ENCODE measurements at regions not wholly inside any gene's neighbourhood (a gene's known extent, or its start where the extent isn't known, plus 50 kb on each side); places are given as distances from the start of the nearest gene placed in this dataset.

DNA sequence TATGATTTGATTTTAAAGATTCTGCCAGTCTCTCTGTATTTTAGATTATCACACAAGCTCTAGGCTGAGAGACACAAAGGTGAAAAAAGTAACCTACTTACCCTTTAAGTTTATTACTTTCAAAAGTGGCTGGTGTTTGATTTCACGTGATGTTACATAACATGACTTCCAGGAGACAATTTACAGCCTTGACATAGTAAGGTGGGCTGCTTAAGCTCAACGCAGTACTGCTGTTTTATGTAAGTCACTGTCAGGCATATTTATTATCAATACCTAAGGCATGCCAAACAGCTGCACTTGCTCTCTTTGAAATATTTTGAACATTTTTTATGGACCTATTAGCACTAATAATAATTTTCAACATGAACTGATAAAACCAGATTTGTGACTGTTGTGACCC lies 451.5 kb upstream of the FAM241A start:
- Histone ChIP-seq H3K14ac (replicated peaks; ENCODE audit: low read depth, low read length) (no peak overlapping the region), H2BK5ac (ENCODE audit: low read depth, low read length, poor library complexity, severe bottlenecking) (no peak overlapping the region), H2BK20ac (ENCODE audit: low read depth, low read length) (no peak overlapping the region), H3K23ac (ENCODE audit: low read depth, low read length) (no peak overlapping the region), H3K27ac (ENCODE audit: insufficient read depth, low read length) (no peak overlapping the region), H3K4me2 (ENCODE audit: low read depth, low read length) (no peak overlapping the region), H3K27me3 (ENCODE audit: control insufficient read depth, insufficient read depth, low read length) (no peaks in the 10 kb centered on the region), H3K56ac (ENCODE audit: extremely low read depth, insufficient read depth, low read length) (no peak overlapping the region), H2BK15ac (ENCODE audit: low read depth, low read length) (no peak overlapping the region), H3K4me1 (ENCODE audit: control insufficient read depth, insufficient read depth, low read length) (no peaks in the 10 kb centered on the region), H3K79me1 (ENCODE audit: low read depth in 1 of 2, low read length in 2 of 2) (no peaks in the 10 kb centered on the region), H3K4ac (ENCODE audit: low read depth, low read length) (no peak overlapping the region), H2AFZ (replicated peaks; ENCODE audit: low read length, poor library complexity) (no peak overlapping the region), H4K91ac (ENCODE audit: insufficient read depth, low read depth, low read length) (no peak overlapping the region), H2AK5ac (ENCODE audit: low read depth, low read length) (no peak overlapping the region), H3K18ac (ENCODE audit: low read depth, low read length) (no peak overlapping the region), H3K4me3 (ENCODE audit: insufficient read depth, low read depth, low read length) (no peak overlapping the region), H3K36me3 (ENCODE audit: control insufficient read depth, insufficient read depth, low read length) (no peaks in the 10 kb centered on the region), H2AK9ac (replicated peaks; ENCODE audit: low read depth, low read length, poor library complexity) (no peak overlapping the region), H3K9me1 (ENCODE audit: insufficient read depth, low read length) (no peaks in the 10 kb centered on the region), H2BK120ac (ENCODE audit: low read depth, low read length) (no peak overlapping the region), H4K5ac (ENCODE audit: low read depth, low read length) (no peak overlapping the region), H3K9ac (ENCODE audit: low read depth, low read length) (no peak overlapping the region), H3K9me3 (ENCODE audit: control insufficient read depth, insufficient read depth, low read length) (no peaks in the 10 kb centered on the region), H4K20me1 (ENCODE audit: insufficient read depth, low read length) (no peaks in the 10 kb centered on the region), H4K8ac (ENCODE audit: low read depth in 2 of 2, low read length in 2 of 2) (no peak overlapping the region)
- in situ Hi-C loops (cut with MboI; ENCODE audit: low sequenced_read_pairs) (no loop called here), dilution Hi-C loops (cut with HindIII; ENCODE audit: low sequenced_read_pairs, unreplicated experiment) (no loop called here), intact Hi-C loops (cut with micrococcal nuclease) (no loop called here)
- no TSS peak for BruUV-seq (replicated peaks)
- TF ChIP-seq MAZ (IDR thresholded peaks at IDR 0.05; ENCODE audit: borderline replicate concordance, low read depth, low read length) (no peak), SMC3 (IDR thresholded peaks at IDR 0.05; ENCODE audit: low read depth, low read length) (no peak), BHLHE40 (IDR thresholded peaks at IDR 0.05; ENCODE audit: low read depth, low read length) (no peak), MXI1 (IDR thresholded peaks at IDR 0.05; ENCODE audit: borderline replicate concordance, low read depth, low read length) (no peak)
- TF ChIP-seq, protein P1, sequence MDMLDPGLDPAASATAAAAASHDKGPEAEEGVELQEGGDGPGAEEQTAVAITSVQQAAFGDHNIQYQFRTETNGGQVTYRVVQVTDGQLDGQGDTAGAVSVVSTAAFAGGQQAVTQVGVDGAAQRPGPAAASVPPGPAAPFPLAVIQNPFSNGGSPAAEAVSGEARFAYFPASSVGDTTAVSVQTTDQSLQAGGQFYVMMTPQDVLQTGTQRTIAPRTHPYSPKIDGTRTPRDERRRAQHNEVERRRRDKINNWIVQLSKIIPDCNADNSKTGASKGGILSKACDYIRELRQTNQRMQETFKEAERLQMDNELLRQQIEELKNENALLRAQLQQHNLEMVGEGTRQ (IDR thresholded peaks at IDR 0.05; ENCODE audit: low read depth, low read length), result no peak
- no peak for ATAC-seq (ENCODE audit: low read depth)
- ChIA-PET POLR2A (ENCODE audit: unreplicated experiment) (no interaction called here), CTCF (no interaction called here)
- no CpG with 5 or more reads among the region's 2 CpGs for WGBS, 2 experiments (ENCODE audit: extremely low coverage in 2 of 2, insufficient read length in 1 of 2)
- DNase-seq, result no peak

Data from IMR-90 (cell line).